Chondrocyte (in vitro differentiated cells): ENCODE measurements at regions not wholly inside any gene's neighbourhood (a gene's known extent, or its start where the extent isn't known, plus 50 kb on each side); places are given as distances from the start of the nearest gene placed in this dataset.

Source experiments
- DNase-seq: peaks from one replicate; pipeline ENCODE4 v3.0.0; 2021; ENCODE audit warnings: mixed read lengths, low spot score
- H3K27ac Mint-ChIP-seq: one replicate; pipeline ENCODE4 v1.8.0; 2021; ENCODE audit warnings: mild to moderate bottlenecking, moderate library complexity, mixed read lengths; ENCODE audit not compliant: unreplicated experiment
- H3K27me3 Mint-ChIP-seq: 2 replicates; pipeline ENCODE4 v1.8.0; 2021; ENCODE audit warnings: low read depth, mixed read lengths
- H3K36me3 Mint-ChIP-seq: 2 replicates; pipeline ENCODE4 v1.8.0; 2021; ENCODE audit warnings: low read depth, mixed read lengths
- H3K4me1 Mint-ChIP-seq: 2 replicates; pipeline ENCODE4 v1.8.0; 2021; ENCODE audit warnings: low read depth, mild to moderate bottlenecking, mixed read lengths
- H3K4me3 Mint-ChIP-seq: one replicate; pipeline ENCODE4 v1.8.0; 2021; ENCODE audit warnings: mild to moderate bottlenecking, moderate library complexity, mixed read lengths; ENCODE audit not compliant: unreplicated experiment
- H3K9me3 Mint-ChIP-seq: 2 replicates; pipeline ENCODE4 v1.8.0; 2021; ENCODE audit warnings: low read depth, mixed read lengths
- CTCF ChIP-seq: fragments of 200-600 bp; sonication (generic); IDR thresholded peaks from 2 replicates; pipeline ENCODE4 v1.5.0; 2021; ENCODE audit warnings: antibody characterized with exemption, mild to moderate bottlenecking, moderate library complexity

- H3K4me3 Mint-ChIP-seq = no peak overlapping the region
- H3K36me3 Mint-ChIP-seq = peaks cover 1% of the 10 kb centered on the region
- H3K9me3 Mint-ChIP-seq = peaks cover 28% of the 10 kb centered on the region
- H3K27ac Mint-ChIP-seq = no peak overlapping the region
- H3K27me3 Mint-ChIP-seq = no peaks in the 10 kb centered on the region
- TF ChIP-seq CTCF = no peak
- no peak for DNase-seq
- H3K4me1 Mint-ChIP-seq = no peaks in the 10 kb centered on the region
Measured at GRCh38 chr12:105698075-105698474, 367.6 kb downstream of the C12orf75 start.

- H3K27ac Mint-ChIP-seq = no peak overlapping the region
- peaks cover 28% of the 10 kb centered on the region for H3K9me3 Mint-ChIP-seq
- no peaks in the 10 kb centered on the region for H3K4me1 Mint-ChIP-seq
- no peak for TF ChIP-seq CTCF
- DNase-seq = no peak
- no peak overlapping the region for H3K4me3 Mint-ChIP-seq
- peaks cover 1% of the 10 kb centered on the region for H3K36me3 Mint-ChIP-seq
- H3K27me3 Mint-ChIP-seq = no peaks in the 10 kb centered on the region
Measured at GRCh38 chr12:105699209-105699608, 368.7 kb downstream of the C12orf75 start.

GRCh38 chr12:105704787-105705186 lies 374.3 kb downstream of the C12orf75 start:
- Mint-ChIP-seq H3K27ac (no peak overlapping the region), H3K4me1 (peaks cover 26% of the 10 kb centered on the region), H3K27me3 (no peaks in the 10 kb centered on the region), H3K36me3 (no peaks in the 10 kb centered on the region), H3K4me3 (no peak overlapping the region), H3K9me3 (peaks cover 10% of the 10 kb centered on the region)
- no peak for TF ChIP-seq CTCF
- DNase-seq = no peak

DNA sequence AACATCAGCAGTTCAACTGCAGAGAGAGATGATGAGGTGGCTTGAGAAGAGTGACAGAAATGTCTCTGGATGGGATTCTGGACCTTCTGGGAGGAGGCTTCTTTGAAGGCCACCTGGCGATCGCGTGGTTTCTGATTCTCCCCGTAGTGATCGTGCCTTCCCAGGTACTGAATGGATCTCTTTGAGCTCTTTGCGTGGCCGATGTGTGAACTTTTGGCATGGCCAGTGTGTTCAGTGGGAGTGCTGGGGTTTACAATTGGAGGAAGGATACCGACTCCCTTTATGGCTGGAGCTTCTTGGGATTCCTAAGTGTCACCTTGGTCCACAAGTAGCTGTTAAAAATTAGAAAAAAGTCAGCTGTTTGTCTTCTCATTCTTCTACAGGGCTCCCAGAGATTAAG lies 374.7 kb downstream of the C12orf75 start:
- H3K36me3 Mint-ChIP-seq = no peaks in the 10 kb centered on the region
- H3K9me3 Mint-ChIP-seq = peaks cover 7% of the 10 kb centered on the region
- TF ChIP-seq CTCF = no peak
- H3K27me3 Mint-ChIP-seq = no peaks in the 10 kb centered on the region
- no peak for DNase-seq
- no peak overlapping the region for H3K4me3 Mint-ChIP-seq
- peaks cover 26% of the 10 kb centered on the region for H3K4me1 Mint-ChIP-seq
- peak overlapping the region; percentile 86 for H3K27ac Mint-ChIP-seq

GRCh38 chr12:105705765-105706164 lies 375.3 kb downstream of the C12orf75 start:
- Mint-ChIP-seq H3K27ac (peak overlapping the region; percentile 86), H3K9me3 (peaks cover 1% of the 10 kb centered on the region), H3K4me3 (no peak overlapping the region), H3K36me3 (no peaks in the 10 kb centered on the region), H3K4me1 (peaks cover 26% of the 10 kb centered on the region), H3K27me3 (no peaks in the 10 kb centered on the region)
- TF ChIP-seq CTCF = peak; percentile 98
- no peak for DNase-seq
